Stomach (tissue), 4 donors: ENCODE measurements at regions not wholly inside any gene's neighbourhood (a gene's known extent, or its start where the extent isn't known, plus 50 kb on each side); places are given as distances from the start of the nearest gene placed in this dataset.

ENCODE experiments used
- CTCF ChIP-seq, 7 experiments: fragments of 450-650 bp in 4 of 7; fragments of 200-600 bp in 3 of 7; sonication (generic) in 3 of 7; IDR thresholded peaks; one replicate each; pipeline ENCODE4 v1.5.1; 2016 to 2019; ENCODE audit warnings: antibody characterized with exemption in 7 of 7, control low read depth in 2 of 7, mild to moderate bottlenecking in 1 of 7
- POLR2A ChIP-seq, 4 donors: fragments of 450-650 bp; IDR thresholded peaks; one replicate each; pipeline ENCODE4 v1.6.1; 2016; ENCODE audit warnings: antibody characterized with exemption in 4 of 4, control low read depth in 2 of 4, mild to moderate bottlenecking in 1 of 4, moderate library complexity in 1 of 4

- TF ChIP-seq POLR2A (IDR thresholded peaks at IDR 0.05) (no peak), CTCF (IDR thresholded peaks at IDR 0.05) (no peak)
Observed at GRCh38 chr4:37537484-37537883, 148.7 kb downstream of the RELL1 start.
